PC-9 (cell line): ENCODE measurements at regions not wholly inside any gene's neighbourhood (a gene's known extent, or its start where the extent isn't known, plus 50 kb on each side); places are given as distances from the start of the nearest gene placed in this dataset.

Source experiments
- BruUV-seq: library from RNA; stranded (reverse); fragments of 400-500 nt; replicated peaks from 2 replicates; lab custom pipeline; 2021; lab: Mats Ljungman, UMichigan
- CTCF ChIA-PET: fragments of 300-600 bp; sonication (Branson Sonifier 250); formaldehyde crosslinking; loops from one replicate; lab custom pipeline; 2022; ENCODE audit warnings: antibody characterized with exemption; lab: Charles Lee
- POLR2A ChIA-PET: fragments of 300-600 bp; sonication (Branson Sonifier 250); formaldehyde crosslinking; loops from one replicate; lab custom pipeline; 2022; ENCODE audit warnings: antibody characterized with exemption; ENCODE audit not compliant: unreplicated experiment; lab: Charles Lee
- DNase-seq, 2 experiments: peaks; one replicate each; pipeline versions ENCODE4 v3.0.0 to v3.0.0-alpha.2; 2015 to 2022; ENCODE audit warnings: mixed read lengths in 1 of 2
- H2AFZ ChIP-seq: fragments of 200-600 bp; sonication (generic); 2 replicates; pipeline ENCODE4 v1.8.1; 2017; ENCODE audit warnings: antibody characterized with exemption
- H3F3A ChIP-seq: fragments of 200-600 bp; sonication (generic); 2 replicates; pipeline ENCODE4 v1.8.1; 2017; ENCODE audit warnings: antibody characterized with exemption, mild to moderate bottlenecking, low read depth; ENCODE audit not compliant: insufficient read depth
- H3K27ac ChIP-seq: fragments of 200-600 bp; sonication (generic); 2 replicates; pipeline ENCODE4 v1.6.1; 2016; ENCODE audit warnings: mixed run types
- H3K27me3 ChIP-seq: fragments of 200-600 bp; sonication (generic); 2 replicates; pipeline ENCODE4 v1.6.1; 2016; ENCODE audit warnings: low read depth, mixed run types; ENCODE audit not compliant: insufficient read depth
- H3K36me3 ChIP-seq: fragments of 200-600 bp; sonication (generic); 2 replicates; pipeline ENCODE4 v1.6.1; 2016; ENCODE audit warnings: low read depth, mixed run types
- H3K4me1 ChIP-seq: fragments of 200-600 bp; sonication (generic); replicated peaks from 2 replicates; pipeline ENCODE4 v1.6.1; 2016; ENCODE audit warnings: mixed run types; ENCODE audit not compliant: insufficient read depth
- H3K4me2 ChIP-seq: fragments of 200-600 bp; sonication (generic); 2 replicates; pipeline ENCODE4 v1.6.1; 2017; ENCODE audit warnings: mixed run types
- H3K4me3 ChIP-seq: fragments of 200-600 bp; sonication (generic); 2 replicates; pipeline ENCODE4 v1.6.1; 2016; ENCODE audit warnings: mixed run types
- H3K79me2 ChIP-seq: fragments of 200-600 bp; sonication (generic); 2 replicates; pipeline ENCODE4 v1.6.1; 2017; ENCODE audit warnings: low read depth, mixed run types
- H3K9me2 ChIP-seq: fragments of 200-600 bp; sonication (generic); 2 replicates; pipeline ENCODE4 v1.8.1; 2017; ENCODE audit warnings: mild to moderate bottlenecking; ENCODE audit not compliant: insufficient read depth
- H3K9me3 ChIP-seq: fragments of 200-600 bp; sonication (generic); 2 replicates; pipeline ENCODE4 v1.8.1; 2016; ENCODE audit warnings: low read depth; ENCODE audit not compliant: insufficient read depth
- H4K20me1 ChIP-seq: fragments of 200-600 bp; sonication (generic); 2 replicates; pipeline ENCODE4 v1.8.1; 2017; ENCODE audit not compliant: insufficient read depth
- CTCF ChIP-seq: fragments of 200-600 bp; sonication (generic); conservative IDR thresholded peaks from 2 replicates; pipeline ENCODE4 v1.6.1; 2017; ENCODE audit warnings: mixed run types, antibody characterized with exemption, mild to moderate bottlenecking, moderate library complexity
- EZH2 ChIP-seq: fragments of 200-600 bp; sonication (generic); IDR thresholded peaks from 2 replicates; pipeline ENCODE4 v1.8.0; 2017; ENCODE audit warnings: antibody characterized with exemption, low read depth
- intact Hi-C: fragments of 100-400 bp; cut with micrococcal nuclease; formaldehyde crosslinking; loops from one replicate; pipeline ENCODE4 v1.10.0; 2022; ENCODE audit not compliant: unreplicated experiment

- no peak for DNase-seq
- H3K4me1 ChIP-seq: no peaks in the 10 kb centered on the region
- no peaks in the 10 kb centered on the region for H3K9me2 ChIP-seq
- H3K79me2 ChIP-seq: no peaks in the 10 kb centered on the region
- no TSS peak for BruUV-seq
- H3F3A ChIP-seq: no peaks in the 10 kb centered on the region
- no peaks in the 10 kb centered on the region for H3K36me3 ChIP-seq
- peaks cover 11% of the 10 kb centered on the region for H3K27me3 ChIP-seq
- ChIA-PET CTCF (no interaction called here), POLR2A (no interaction called here)
- TF ChIP-seq EZH2: no peak
- intact Hi-C loops: no loop called here
- H3K9me3 ChIP-seq: no peaks in the 10 kb centered on the region
- H3K27ac ChIP-seq: no peak overlapping the region
- no peak overlapping the region for H3K4me3 ChIP-seq
- H3K4me2 ChIP-seq: no peak overlapping the region
- no peaks in the 10 kb centered on the region for H4K20me1 ChIP-seq
- no peak overlapping the region for H2AFZ ChIP-seq
Measured at GRCh38 chr1:4509206-4509605, 145.2 kb upstream of the AJAP1 start.

GRCh38 chr1:4510276-4510691 is 144.1 kb upstream of the AJAP1 start:
- POLR2A ChIA-PET: no interaction called here
- no peaks in the 10 kb centered on the region for H3K9me3 ChIP-seq
- no peaks in the 10 kb centered on the region for H4K20me1 ChIP-seq
- CTCF ChIA-PET: no interaction called here
- no peaks in the 10 kb centered on the region for H3K36me3 ChIP-seq
- H3K79me2 ChIP-seq: no peaks in the 10 kb centered on the region
- H3K4me3 ChIP-seq: no peak overlapping the region
- no peak for DNase-seq
- no TSS peak for BruUV-seq
- no peak overlapping the region for H3K27ac ChIP-seq
- H3K4me1 ChIP-seq: no peaks in the 10 kb centered on the region
- H2AFZ ChIP-seq: no peak overlapping the region
- TF ChIP-seq CTCF: no peak
- no peak for TF ChIP-seq EZH2
- no peaks in the 10 kb centered on the region for H3K9me2 ChIP-seq
- H3K4me2 ChIP-seq: no peak overlapping the region
- intact Hi-C loops: no loop called here
- H3K27me3 ChIP-seq: peaks cover 4% of the 10 kb centered on the region
- H3F3A ChIP-seq: no peaks in the 10 kb centered on the region

- H4K20me1 ChIP-seq: no peaks in the 10 kb centered on the region
- H3K4me3 ChIP-seq: no peak overlapping the region
- no peak overlapping the region for H3K27ac ChIP-seq
- DNase-seq: no peak
- BruUV-seq: no TSS peak
- no peaks in the 10 kb centered on the region for H3K9me3 ChIP-seq
- H3K36me3 ChIP-seq: no peaks in the 10 kb centered on the region
- ChIA-PET POLR2A (no interaction called here), CTCF (no interaction called here)
- intact Hi-C loops: no loop called here
- no peaks in the 10 kb centered on the region for H3K9me2 ChIP-seq
- no peaks in the 10 kb centered on the region for H3K79me2 ChIP-seq
- H3K4me1 ChIP-seq: no peaks in the 10 kb centered on the region
- no peaks in the 10 kb centered on the region for H3F3A ChIP-seq
- H3K27me3 ChIP-seq: peaks cover 2% of the 10 kb centered on the region
- no peak for TF ChIP-seq EZH2
- TF ChIP-seq CTCF: no peak
- no peak overlapping the region for H3K4me2 ChIP-seq
- H2AFZ ChIP-seq: no peak overlapping the region
Measured at GRCh38 chr1:4511374-4511773, 143.0 kb upstream of the AJAP1 start.

GRCh38 chr1:4512636-4513035 is 141.8 kb upstream of the AJAP1 start:
- no TSS peak for BruUV-seq
- Histone ChIP-seq H3K9me2 (no peaks in the 10 kb centered on the region), H4K20me1 (no peaks in the 10 kb centered on the region), H3K4me3 (no peak overlapping the region), H2AFZ (no peak overlapping the region), H3K27me3 (peaks cover 13% of the 10 kb centered on the region), H3F3A (no peaks in the 10 kb centered on the region), H3K36me3 (no peaks in the 10 kb centered on the region), H3K4me1 (no peaks in the 10 kb centered on the region), H3K4me2 (no peak overlapping the region), H3K27ac (no peak overlapping the region), H3K79me2 (no peaks in the 10 kb centered on the region), H3K9me3 (no peaks in the 10 kb centered on the region)
- CTCF ChIA-PET: no interaction called here
- no peak for DNase-seq
- no peak for TF ChIP-seq CTCF
- no peak for TF ChIP-seq EZH2
- POLR2A ChIA-PET: no interaction called here
- intact Hi-C loops: no loop called here
